Skin of body (tissue), 1 donor: ENCODE measurements at regions not wholly inside any gene's neighbourhood (a gene's known extent, or its start where the extent isn't known, plus 50 kb on each side); places are given as distances from the start of the nearest gene placed in this dataset.

Source experiments
- DNase-seq: peaks from one replicate; lab custom pipeline; 2025; lab: John Stamatoyannopoulos, UW

GRCh38 chr4:125140966-125141495 lies 173.7 kb upstream of the FAT4 start:
- no peak for DNase-seq

GRCh38 chr4:125135652-125136051 lies 179.1 kb upstream of the FAT4 start:
- DNase-seq: no peak

- DNase-seq: no peak
Observed at GRCh38 chr4:125132729-125133128, 182.0 kb upstream of the FAT4 start.

GRCh38 chr4:125131891-125132680 lies 182.7 kb upstream of the FAT4 start:
- DNase-seq: peak; percentile 89

GRCh38 chr4:125125276-125125675 lies 189.5 kb upstream of the FAT4 start:
- DNase-seq: no peak

GRCh38 chr4:125123570-125124109 lies 191.1 kb upstream of the FAT4 start:
- peak; percentile 65 for DNase-seq

- no peak for DNase-seq
Observed at GRCh38 chr4:125121581-125121980, 193.2 kb upstream of the FAT4 start.

GRCh38 chr4:125116431-125116830 lies 198.3 kb upstream of the FAT4 start:
- DNase-seq: no peak

GRCh38 chr4:125115941-125116340 lies 198.8 kb upstream of the FAT4 start:
- no peak for DNase-seq

- DNase-seq: peak; percentile 21
Observed at GRCh38 chr4:125115476-125115875, 199.3 kb upstream of the FAT4 start.

GRCh38 chr4:125112536-125112935 lies 202.2 kb upstream of the FAT4 start:
- no peak for DNase-seq

GRCh38 chr4:125111323-125111722 lies 203.4 kb upstream of the FAT4 start:
- DNase-seq: no peak

GRCh38 chr4:125105561-125105960 lies 209.2 kb upstream of the FAT4 start:
- no peak for DNase-seq

- no peak for DNase-seq
Observed at GRCh38 chr4:125104616-125105015, 210.1 kb upstream of the FAT4 start.

- no peak for DNase-seq
Observed at GRCh38 chr4:125101719-125102118, 213.0 kb upstream of the FAT4 start.

GRCh38 chr4:125097729-125098128 lies 217.0 kb upstream of the FAT4 start:
- DNase-seq: no peak

- DNase-seq: no peak
Observed at GRCh38 chr4:125096662-125097061, 218.1 kb upstream of the FAT4 start.

GRCh38 chr4:125091541-125091940 lies 223.2 kb upstream of the FAT4 start:
- DNase-seq: no peak

- no peak for DNase-seq
Observed at GRCh38 chr4:125091101-125091500, 223.7 kb upstream of the FAT4 start.

- no peak for DNase-seq
Observed at GRCh38 chr4:125084608-125085007, 230.1 kb upstream of the FAT4 start.

- no peak for DNase-seq
Observed at GRCh38 chr4:125082729-125083417, 231.9 kb upstream of the FAT4 start.

- DNase-seq: no peak
Observed at GRCh38 chr4:125072269-125072668, 242.5 kb upstream of the FAT4 start.
